D721Med (cell line): ENCODE measurements at regions not wholly inside any gene's neighbourhood (a gene's known extent, or its start where the extent isn't known, plus 50 kb on each side); places are given as distances from the start of the nearest gene placed in this dataset.
"Not testable (repeated sequence)": the region's sequence is repeated elsewhere in the genome, so short reads cannot be mapped to it uniquely, and the experiment has no call there.

Source experiments
- DNase-seq: peaks from one replicate; pipeline ENCODE4 v3.0.0; 2011; ENCODE audit warnings: low spot score; ENCODE audit not compliant: insufficient read length
- FAIRE-seq: peaks from 2 replicates; lab custom pipeline; 2011; peaks lifted over from hg19 to GRCh38; lab: Jason Lieb, UNC
- CTCF ChIP-seq: IDR thresholded peaks from 2 replicates; pipeline ENCODE4 v1.5.1; 2012; ENCODE audit warnings: mild to moderate bottlenecking, control low read depth; ENCODE audit not compliant: insufficient read depth; ENCODE audit errors: missing control alignments

- DNase-seq, result no peak
- no peak for FAIRE-seq
These were observed 1956.6 kb upstream of the DEFB115 start for GRCh38 chr20:29300579-29301551.

DNA sequence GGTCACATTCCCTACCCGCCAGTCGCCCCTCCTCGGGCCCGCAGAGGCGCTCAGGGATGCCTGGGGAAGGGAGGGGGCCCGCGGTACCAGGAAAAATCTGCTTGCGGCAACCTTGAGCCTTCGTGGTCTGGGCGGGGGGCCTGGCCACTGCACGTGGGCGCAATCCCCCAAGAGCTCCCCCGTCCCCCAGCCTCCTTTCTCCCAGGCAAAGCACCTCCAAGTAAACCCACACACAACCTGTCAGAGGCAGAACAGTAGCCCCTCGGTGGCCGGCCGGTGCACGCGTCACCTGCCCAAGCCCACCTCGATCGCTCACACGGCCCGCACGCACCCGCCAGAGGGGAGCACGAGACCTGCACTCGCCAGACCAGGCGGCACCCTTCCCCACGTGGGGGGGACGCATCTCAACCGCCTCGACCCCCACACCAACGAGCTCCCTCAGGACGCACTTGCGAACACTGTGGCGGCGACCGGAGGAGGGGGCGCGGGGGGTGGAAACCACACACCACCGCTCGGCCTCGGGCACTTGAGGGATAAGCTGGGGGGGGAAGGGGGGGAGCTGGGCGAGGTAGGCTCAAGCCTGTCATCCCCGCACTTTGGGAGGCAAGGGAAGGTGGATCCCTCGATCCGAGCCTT is 1955.7 kb upstream of the DEFB115 start:
- no peak for TF ChIP-seq CTCF
- no peak for FAIRE-seq
- DNase-seq, result no peak

More at GRCh38 chr20:29300579-29301551, 1956.6 kb upstream of the DEFB115 start:
- no peak for TF ChIP-seq CTCF

- no peak for FAIRE-seq
These were observed 1954.4 kb upstream of the DEFB115 start for GRCh38 chr20:29302979-29303644.

GRCh38 chr20:29306390-29307072 is 1950.9 kb upstream of the DEFB115 start:
- DNase-seq, result no peak
- FAIRE-seq, result no peak
- no peak for TF ChIP-seq CTCF

More at GRCh38 chr20:29302979-29303644, 1954.4 kb upstream of the DEFB115 start:
- TF ChIP-seq CTCF, result no peak
- no peak for DNase-seq

- FAIRE-seq, DNase-seq: not testable (repeated sequence)
These were observed 1950.0 kb upstream of the DEFB115 start for GRCh38 chr20:29307484-29307883.

DNA sequence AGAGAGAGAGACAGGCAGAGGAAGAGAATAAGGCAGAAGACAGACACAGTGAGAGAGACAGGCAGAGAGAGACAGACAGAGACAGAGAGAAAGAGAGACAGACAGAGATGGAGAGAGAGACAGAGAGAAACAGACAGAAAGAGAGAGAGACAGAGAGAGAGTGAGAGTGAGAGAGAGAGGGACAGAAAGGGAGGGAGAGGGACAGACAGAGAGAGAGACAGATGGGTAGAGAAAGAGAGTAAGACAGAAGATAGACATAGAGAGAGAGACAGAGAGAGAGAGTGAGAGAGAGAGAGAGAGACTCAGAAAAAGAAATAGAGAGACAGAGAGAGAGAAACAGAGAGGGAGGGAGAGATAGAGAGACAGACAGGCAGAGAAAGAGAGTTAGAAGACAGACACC is 1948.5 kb upstream of the DEFB115 start:
- not testable (repeated sequence) for DNase-seq, FAIRE-seq

DNA sequence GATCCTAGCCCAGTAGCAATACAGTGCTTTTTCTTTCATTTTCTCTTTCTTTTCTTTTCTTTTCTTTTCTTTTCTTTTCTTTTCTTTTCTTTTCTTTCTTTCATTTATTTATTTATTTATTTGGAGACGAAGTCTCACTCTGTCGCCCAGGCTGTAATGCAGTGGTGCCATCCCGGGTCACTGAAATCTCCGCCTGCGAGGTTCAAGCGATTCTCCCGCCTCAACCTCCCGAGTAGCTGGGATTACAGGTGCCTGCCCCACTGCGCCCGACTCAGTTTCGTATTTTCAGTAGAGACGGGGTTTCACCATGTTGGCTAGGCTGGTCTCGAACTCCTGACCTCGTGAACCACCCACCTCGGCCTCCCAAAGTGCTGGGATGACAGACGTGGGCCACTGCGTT is 1948.0 kb upstream of the DEFB115 start:
- FAIRE-seq, result not testable (repeated sequence)

DNA sequence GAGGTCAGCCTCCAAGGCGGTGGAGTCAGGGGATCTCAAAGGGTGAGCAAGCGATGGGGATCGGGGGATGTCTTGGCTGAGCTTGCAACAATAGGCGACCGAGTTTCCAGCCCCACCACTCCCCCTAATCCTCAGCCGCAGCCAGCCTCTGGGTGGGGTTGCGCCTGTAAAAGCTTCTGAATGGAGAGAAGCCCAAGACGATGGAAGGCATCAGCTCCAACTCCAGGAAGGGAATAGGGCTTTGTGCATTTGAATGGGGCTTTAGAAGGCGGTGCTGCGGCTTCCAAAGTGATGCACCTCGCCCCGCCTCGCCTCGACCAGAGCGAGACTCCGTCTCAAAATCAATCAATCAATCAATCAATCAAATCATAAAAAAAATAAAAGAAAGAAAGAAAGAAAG is 1946.4 kb upstream of the DEFB115 start:
- DNase-seq, FAIRE-seq: not testable (repeated sequence)

More for the DNA sequence above, 1948.0 kb upstream of the DEFB115 start:
- not testable (repeated sequence) for DNase-seq

DNA sequence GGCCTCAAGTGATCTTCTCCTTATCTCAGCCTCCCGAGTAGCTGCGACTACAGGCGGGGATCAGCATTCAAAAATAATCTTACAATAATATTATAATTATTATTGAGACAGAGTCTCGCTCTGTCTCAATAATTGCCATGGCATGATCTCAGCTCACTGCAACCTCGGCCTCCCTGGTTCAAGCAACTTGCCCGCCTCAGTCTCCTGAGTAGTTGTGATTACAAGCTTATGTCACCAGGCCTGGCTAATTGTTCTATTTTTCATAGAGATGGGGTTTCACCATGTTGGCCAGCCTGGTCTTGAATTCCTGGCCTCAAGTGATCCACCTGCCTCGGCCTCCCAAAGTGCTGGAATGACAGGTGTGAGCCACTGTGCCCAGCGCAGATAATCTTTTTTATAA is 1944.8 kb upstream of the DEFB115 start:
- FAIRE-seq, DNase-seq: not testable (repeated sequence)
